A549 (cell line): ENCODE measurements at regions not wholly inside any gene's neighbourhood (a gene's known extent, or its start where the extent isn't known, plus 50 kb on each side); places are given as distances from the start of the nearest gene placed in this dataset.

ENCODE experiments used
- ATAC-seq, 2 experiments: fragments of 200-7000 bp in 1 of 2; fragments of >200 bp in 1 of 2; cut with Nextera tagmentation in 1 of 2; cut with Tn5 transposase in 1 of 2; 3 replicates each; pipeline versions ENCODE4 v1.8.0 to v1.9.1; 2018 to 2020; ENCODE audit warnings: mild to moderate bottlenecking in 1 of 2, moderate library complexity in 1 of 2
- CTCF ChIA-PET: fragments of 300-600 bp; sonication (Branson Sonifier 250); formaldehyde crosslinking; extraction: SDS; loops from one replicate; lab custom pipeline; 2021; ENCODE audit warnings: antibody characterized with exemption, inconsistent platforms; lab: Yijun Ruan, JAX
- POLR2A ChIA-PET: fragments of 350-600 bp; formaldehyde crosslinking; extraction: SDS; loops from one replicate; lab custom pipeline; 2021; ENCODE audit warnings: antibody characterized with exemption, inconsistent platforms; lab: Yijun Ruan, JAX
- DNase-seq, 2 experiments: peaks; one replicate each; pipeline versions ENCODE4 v3.0.0 to v3.0.0-alpha.2; 2011 to 2016; ENCODE audit warnings: low read depth in 1 of 2, low spot score in 1 of 2
- FAIRE-seq: peaks from 2 replicates; lab custom pipeline; 2011; peaks lifted over from hg19 to GRCh38; lab: Jason Lieb, UNC
- H3K27ac ChIP-seq, 2 experiments: fragments of >200 bp; sonication (Bioruptor Twin); formaldehyde crosslinking; 3 replicates each; pipeline ENCODE4 v1.5.1; 2016 to 2017
- H3K4me1 ChIP-seq: fragments of >200 bp; sonication (Bioruptor Twin); formaldehyde crosslinking; 3 replicates; pipeline ENCODE4 v1.6.1; 2016
- H3K4me2 ChIP-seq: fragments of >200 bp; sonication (Bioruptor Twin); formaldehyde crosslinking; 3 replicates; pipeline ENCODE4 v1.6.1; 2016
- H3K4me3 ChIP-seq: fragments of >200 bp; sonication (Bioruptor Twin); formaldehyde crosslinking; 3 replicates; pipeline ENCODE4 v1.5.1; 2016
- H3K9me3 ChIP-seq: fragments of >200 bp; sonication (Bioruptor Twin); formaldehyde crosslinking; 3 replicates; pipeline ENCODE4 v1.6.1; 2016
- ATOH8 ChIP-seq: fragments of 250-450 bp; sonication (Bioruptor Pico); IDR thresholded peaks from 2 replicates; pipeline ENCODE4 v1.5.0; 2020; ENCODE audit warnings: low read depth, mild to moderate bottlenecking, moderate library complexity
- BCL3 ChIP-seq: fragments of >200 bp; sonication (Bioruptor Twin); formaldehyde crosslinking; IDR thresholded peaks from 3 replicates; pipeline ENCODE4 v1.6.1; 2016
- BHLHE40 ChIP-seq: IDR thresholded peaks from 2 replicates; pipeline ENCODE4 v1.6.1; 2012; ENCODE audit warnings: low read depth, low read length, inconsistent platforms
- CBX8 ChIP-seq: fragments of 200-600 bp; sonication (generic); IDR thresholded peaks from 2 replicates; pipeline ENCODE4 v1.6.1; 2016
- CEBPB ChIP-seq, 2 experiments: fragments of >200 bp in 1 of 2; sonication (Bioruptor Twin) in 1 of 2; formaldehyde crosslinking in 1 of 2; IDR thresholded peaks; 2 replicates each; pipeline ENCODE4 v1.6.1; 2012 to 2016
- ESRRA ChIP-seq: fragments of 150-350 bp; IDR thresholded peaks from 2 replicates; pipeline ENCODE4 v1.6.1; 2014; ENCODE audit warnings: mild to moderate bottlenecking, low read length, borderline replicate concordance
- FOSB ChIP-seq: fragments of 250-450 bp; sonication (Bioruptor Pico); IDR thresholded peaks from 2 replicates; pipeline ENCODE4 v1.5.0; 2020; ENCODE audit warnings: mild to moderate bottlenecking, moderate library complexity
- HEYL ChIP-seq: fragments of 250-450 bp; sonication (Bioruptor Pico); IDR thresholded peaks from 2 replicates; pipeline ENCODE4 v1.8.0; 2021; ENCODE audit warnings: mild to moderate bottlenecking, moderate library complexity
- HMGXB4 ChIP-seq: fragments of 250-450 bp; sonication (Bioruptor Pico); IDR thresholded peaks from 2 replicates; pipeline ENCODE4 v1.5.0; 2021; ENCODE audit warnings: mild to moderate bottlenecking, moderate library complexity, borderline replicate concordance
- HOXA7 ChIP-seq: fragments of 250-450 bp; sonication (Bioruptor Pico); IDR thresholded peaks from 2 replicates; pipeline ENCODE4 v1.5.0; 2020; ENCODE audit warnings: mild to moderate bottlenecking, moderate library complexity
- HOXB13 ChIP-seq: fragments of 250-450 bp; sonication (Bioruptor Pico); IDR thresholded peaks from 2 replicates; pipeline ENCODE4 v1.5.0; 2020; ENCODE audit warnings: low read depth, mild to moderate bottlenecking, moderate library complexity
- MAX ChIP-seq: IDR thresholded peaks from 2 replicates; pipeline ENCODE4 v1.6.1; 2012
- MAZ ChIP-seq: fragments of 150-350 bp; IDR thresholded peaks from 2 replicates; pipeline ENCODE4 v1.6.1; 2014; ENCODE audit warnings: antibody characterized with exemption, low read depth, low read length, borderline replicate concordance
- NPAS2 ChIP-seq: fragments of 250-450 bp; sonication (Bioruptor Pico); IDR thresholded peaks from 2 replicates; pipeline ENCODE4 v1.8.0; 2022; ENCODE audit warnings: mild to moderate bottlenecking, moderate library complexity, borderline replicate concordance
- NR3C1 ChIP-seq: fragments of >200 bp; sonication (Bioruptor Twin); formaldehyde crosslinking; IDR thresholded peaks from 3 replicates; pipeline ENCODE4 v1.6.1; 2017
- PBX3 ChIP-seq: IDR thresholded peaks from 2 replicates; pipeline ENCODE4 v1.6.1; 2012
- PHF8 ChIP-seq: fragments of 200-600 bp; sonication (generic); IDR thresholded peaks from 2 replicates; pipeline ENCODE4 v1.6.1; 2016; ENCODE audit warnings: low read depth, mild to moderate bottlenecking, antibody characterized with exemption, moderate library complexity, borderline replicate concordance
- RAD21 ChIP-seq, 2 experiments: fragments of >200 bp in 1 of 2; sonication (Bioruptor Twin) in 1 of 2; formaldehyde crosslinking in 1 of 2; IDR thresholded peaks in 1 of 2; conservative IDR thresholded peaks in 1 of 2; 2 replicates in 1 of 2; 3 replicates in 1 of 2; pipeline ENCODE4 v1.6.1; 2012 to 2018; ENCODE audit warnings: inconsistent platforms in 1 of 2
- RARB ChIP-seq: fragments of 250-450 bp; sonication (Bioruptor Pico); IDR thresholded peaks from 2 replicates; pipeline ENCODE4 v1.8.0; 2021; ENCODE audit warnings: mild to moderate bottlenecking, moderate library complexity
- REST ChIP-seq: fragments of 200-600 bp; sonication (generic); IDR thresholded peaks from 2 replicates; pipeline ENCODE4 v1.6.1; 2016; ENCODE audit warnings: antibody characterized with exemption, mild to moderate bottlenecking, moderate library complexity
- SREBF2 ChIP-seq: fragments of 450-650 bp; IDR thresholded peaks from 2 replicates; pipeline ENCODE4 v1.6.1; 2014; ENCODE audit warnings: mild to moderate bottlenecking, moderate library complexity
- TP53 ChIP-seq: fragments of 250-450 bp; sonication (Bioruptor Pico); IDR thresholded peaks from 2 replicates; pipeline ENCODE4 v1.5.0; 2021; ENCODE audit warnings: mild to moderate bottlenecking, moderate library complexity
- WGBS: methylation state at CpG from one replicate; pipeline ENCODE4 v1.1.6; 2017; ENCODE audit errors: missing lambda C conversion rate; 5-methylcytosine and 5-hydroxymethylcytosine counted together

GRCh38 chr4:128502818-128503527 lies 215.4 kb upstream of the PGRMC2 start:
- no peak for ATAC-seq
- WGBS: 19% methylated on average over 1 of the region's 1 CpG
- no peaks in the 10 kb centered on the region; the same call in 2 of the 3 replicates for H3K9me3 ChIP-seq
- H3K27ac ChIP-seq: peak overlapping the region in 1 of 2 experiments; percentile 8; a peak in 1 of 6 replicates
- POLR2A ChIA-PET: no interaction called here
- peaks cover 22% of the 10 kb centered on the region for H3K4me1 ChIP-seq
- TF ChIP-seq ATOH8 (no peak), HOXA7 (CRISPR knock-in tag) (no peak), MAX (no peak), TP53 (no peak), FOSB (no peak), PBX3 (no peak), RARB (no peak)
- TF ChIP-seq, all 56 proteins: peak for 0
- CTCF ChIA-PET: interaction anchor here (1.1 kb wide), 1 partner anchor 49 kb away, joined by 5 read pairs; no protein-coding TSS in a partner anchor
- peak overlapping the region; percentile 34 for H3K4me2 ChIP-seq
- H3K4me3 ChIP-seq: no peak overlapping the region
- DNase-seq (no peak), FAIRE-seq (no peak)

- no peak overlapping the region for H3K4me3 ChIP-seq
- H3K9me3 ChIP-seq: peaks cover 7% of the 10 kb centered on the region; the same call in 1 of the 3 replicates
- FAIRE-seq (no peak), DNase-seq (no peak), ATAC-seq (no peak)
- H3K4me2 ChIP-seq: no peak overlapping the region
- ChIA-PET CTCF (no interaction called here), POLR2A (no interaction called here)
- WGBS: 93% methylated on average over 2 of the region's 3 CpGs
- H3K4me1 ChIP-seq: peaks cover 19% of the 10 kb centered on the region
- TF ChIP-seq HEYL (CRISPR knock-in tag): no peak
- TF ChIP-seq HMGXB4 (CRISPR knock-in tag): no peak
- TF ChIP-seq CEBPB (IDR thresholded peaks at IDR 0.05): no peak
- no peak for TF ChIP-seq BCL3
- no peak for TF ChIP-seq NR3C1
- no peak for TF ChIP-seq CBX8
- TF ChIP-seq NPAS2 (CRISPR knock-in tag): no peak
- no peak for TF ChIP-seq HOXA7 (CRISPR knock-in tag)
- no peak for TF ChIP-seq PBX3
- TF ChIP-seq BHLHE40: no peak
- TF ChIP-seq MAZ: no peak
- TF ChIP-seq HOXB13: no peak
- TF ChIP-seq SREBF2: no peak
- no peak for TF ChIP-seq PHF8
- TF ChIP-seq RAD21 (conservative IDR thresholded peaks at IDR 0.05 in 1 of 2, IDR thresholded peaks at IDR 0.05 in 1 of 2): no peak
- no peak for TF ChIP-seq REST
- TF ChIP-seq ESRRA: no peak
- 0 out of 6 replicates have a peak overlapping the region, but pooled peaks of 1 of the 2 experiments have one; percentile 35 for H3K27ac ChIP-seq
These were observed 213.6 kb upstream of the PGRMC2 start for GRCh38 chr4:128501239-128501638.
